Lower lobe of right lung (tissue), 2 donors: ENCODE measurements at regions not wholly inside any gene's neighbourhood (a gene's known extent, or its start where the extent isn't known, plus 50 kb on each side); places are given as distances from the start of the nearest gene placed in this dataset.
"Not testable (repeated sequence)": the region's sequence is repeated elsewhere in the genome, so short reads cannot be mapped to it uniquely, and the experiment has no call there.

Experiments used
- ATAC-seq, 2 donors: fragments of 200-7000 bp; cut with Tn5 transposase; one replicate each; pipeline ENCODE4 v1.9.1; 2020 to 2022; ENCODE audit warnings: mild to moderate bottlenecking in 2 of 2, moderate library complexity in 2 of 2
- DNase-seq: peaks from one replicate; pipeline ENCODE4 v3.0.0-alpha.2; 2020
- H3K27ac ChIP-seq: fragments of 200-600 bp; one replicate; pipeline ENCODE4 v1.8.0; 2022
- H3K27me3 ChIP-seq: fragments of 200-600 bp; one replicate; pipeline ENCODE4 v1.8.0; 2022; ENCODE audit warnings: low read depth
- H3K36me3 ChIP-seq: fragments of 200-600 bp; one replicate; pipeline ENCODE4 v1.8.0; 2022; ENCODE audit warnings: mild to moderate bottlenecking
- H3K4me1 ChIP-seq: fragments of 200-600 bp; one replicate; pipeline ENCODE4 v1.8.0; 2022
- H3K4me3 ChIP-seq: fragments of 200-600 bp; one replicate; pipeline ENCODE4 v1.8.0; 2022; ENCODE audit warnings: mild to moderate bottlenecking
- H3K9me3 ChIP-seq: fragments of 200-600 bp; one replicate; pipeline ENCODE4 v1.8.0; 2022
- CTCF ChIP-seq: fragments of 200-600 bp; IDR thresholded peaks from one replicate; pipeline ENCODE4 v1.8.0; 2022; ENCODE audit warnings: antibody characterized with exemption, mild to moderate bottlenecking
- intact Hi-C: fragments of 100-400 bp; cut with DNase I; formaldehyde crosslinking; loops from one replicate; pipeline ENCODE4 v1.11.0; 2022
- donor health status: DM: no; HTN: yes; CAD: no; lungs with severe emphysema.

- H3K4me3 ChIP-seq, result no peak overlapping the region
- ATAC-seq, result no peak
- intact Hi-C loops, result no loop called here
- H3K27ac ChIP-seq, result no peak overlapping the region
- H3K27me3 ChIP-seq, result no peaks in the 10 kb centered on the region
- H3K4me1 ChIP-seq, result no peaks in the 10 kb centered on the region
- no peak for TF ChIP-seq CTCF
- no peak for DNase-seq
- no peaks in the 10 kb centered on the region for H3K36me3 ChIP-seq
- H3K9me3 ChIP-seq, result no peaks in the 10 kb centered on the region
These were observed 532.7 kb upstream of the OLFM3 start for GRCh38 chr1:102529446-102529845.

DNA sequence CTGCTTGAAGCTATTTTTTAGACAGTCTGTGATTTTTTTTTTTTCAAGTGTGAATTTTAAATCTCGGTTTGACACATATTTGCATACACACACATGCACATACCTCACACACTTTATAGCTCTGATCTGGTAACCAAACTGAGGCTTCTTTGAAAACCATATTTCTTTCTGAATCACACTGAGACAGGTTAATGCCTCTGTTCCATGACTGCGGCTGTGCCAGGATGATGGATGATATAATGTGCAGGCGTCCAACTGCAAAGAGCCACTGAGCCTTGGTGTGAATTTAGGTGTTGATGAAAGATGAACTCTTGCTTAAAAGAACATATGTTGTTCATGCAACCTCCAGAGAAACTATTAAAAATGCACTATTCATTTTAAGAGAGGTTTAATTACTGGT, 504.0 kb upstream of the OLFM3 start:
- intact Hi-C loops, result no loop called here

GRCh38 chr1:102498929-102499328, 502.2 kb upstream of the OLFM3 start:
- no peak for TF ChIP-seq CTCF
- H3K4me1 ChIP-seq, result no peaks in the 10 kb centered on the region
- ATAC-seq (no peak), DNase-seq (no peak)
- H3K36me3 ChIP-seq, result no peaks in the 10 kb centered on the region
- H3K4me3 ChIP-seq, result no peak overlapping the region
- intact Hi-C loops, result no loop called here
- H3K9me3 ChIP-seq, result peaks cover 24% of the 10 kb centered on the region
- H3K27ac ChIP-seq, result no peak overlapping the region
- no peaks in the 10 kb centered on the region for H3K27me3 ChIP-seq

More for the DNA sequence above, 504.0 kb upstream of the OLFM3 start:
- ATAC-seq (no peak), DNase-seq (no peak)
- no peak for TF ChIP-seq CTCF
- Histone ChIP-seq H3K4me1 (no peaks in the 10 kb centered on the region), H3K4me3 (no peak overlapping the region), H3K9me3 (peaks cover 18% of the 10 kb centered on the region), H3K27me3 (no peaks in the 10 kb centered on the region), H3K36me3 (no peaks in the 10 kb centered on the region), H3K27ac (no peak overlapping the region)

DNA sequence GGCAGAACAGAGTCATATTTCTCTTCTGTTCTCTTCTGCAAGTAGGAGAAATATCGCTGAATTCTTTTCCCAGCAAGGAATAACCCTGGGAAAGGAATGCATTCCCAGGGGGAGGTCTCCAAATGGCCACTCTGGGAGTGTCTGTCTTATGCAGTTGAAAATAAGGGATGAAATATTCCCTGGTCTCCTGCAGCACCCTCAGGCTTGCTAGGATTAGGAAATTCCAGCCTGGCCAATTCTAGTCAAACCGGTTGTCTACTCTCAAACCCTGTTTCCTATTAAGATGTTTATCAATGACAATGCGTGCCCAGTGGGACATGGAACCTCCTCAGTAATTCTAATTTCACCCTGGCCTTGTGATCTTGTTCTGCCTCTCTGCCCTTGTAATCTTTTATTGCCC, 501.1 kb upstream of the OLFM3 start:
- H3K4me1 ChIP-seq, ATAC-seq, H3K27me3 ChIP-seq, H3K36me3 ChIP-seq, intact Hi-C loops, H3K4me3 ChIP-seq, DNase-seq, H3K27ac ChIP-seq: not testable (repeated sequence)
- peaks cover 24% of the 10 kb centered on the region for H3K9me3 ChIP-seq

DNA sequence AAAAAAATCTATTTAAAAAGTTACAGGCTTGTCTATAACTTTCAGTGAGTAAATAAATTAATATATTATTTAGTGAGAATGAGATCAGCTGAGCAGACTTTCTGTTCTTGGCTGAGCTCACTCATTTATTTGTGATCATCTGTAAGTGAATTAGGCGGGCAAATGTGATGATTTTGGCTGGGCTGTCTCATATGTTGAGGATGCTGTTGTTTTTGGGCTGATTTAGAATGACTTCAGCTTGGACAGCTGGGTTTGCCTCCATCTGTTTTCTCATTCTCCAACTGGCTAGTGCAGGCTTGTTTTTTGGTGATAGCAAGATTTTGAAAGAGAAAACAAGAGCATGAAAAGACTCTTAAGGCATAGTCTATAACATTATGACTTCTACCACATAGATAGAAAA, 475.8 kb upstream of the OLFM3 start:
- intact Hi-C loops, result no loop called here
- Histone ChIP-seq H3K36me3 (no peaks in the 10 kb centered on the region), H3K27me3 (no peaks in the 10 kb centered on the region), H3K4me3 (no peak overlapping the region), H3K27ac (no peak overlapping the region), H3K4me1 (no peaks in the 10 kb centered on the region), H3K9me3 (no peaks in the 10 kb centered on the region)
- TF ChIP-seq CTCF, result no peak
- ATAC-seq (no peak), DNase-seq (no peak)

DNA sequence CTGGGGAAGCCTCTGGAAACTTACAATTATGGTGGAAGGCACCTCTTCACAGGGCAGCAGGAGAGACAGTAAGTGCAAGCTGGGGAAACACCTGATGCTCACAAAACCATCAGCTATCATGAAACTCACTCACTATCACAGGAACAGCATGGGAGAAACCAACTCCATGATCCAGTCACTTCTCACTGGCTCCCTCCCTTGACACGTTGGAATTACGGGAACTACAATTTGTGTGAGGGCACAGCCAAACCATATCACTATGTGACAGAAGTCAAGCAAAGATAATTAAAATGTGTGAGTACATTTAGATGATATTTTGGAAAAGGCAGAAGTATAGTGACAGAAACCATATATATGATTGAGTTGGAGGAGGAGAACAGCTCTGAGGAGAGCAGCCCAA, 474.0 kb upstream of the OLFM3 start:
- DNase-seq (no peak), ATAC-seq (no peak)
- Histone ChIP-seq H3K27ac (no peak overlapping the region), H3K9me3 (no peaks in the 10 kb centered on the region), H3K4me1 (no peaks in the 10 kb centered on the region), H3K27me3 (no peaks in the 10 kb centered on the region), H3K4me3 (no peak overlapping the region), H3K36me3 (no peaks in the 10 kb centered on the region)
- TF ChIP-seq CTCF, result no peak
- intact Hi-C loops, result no loop called here
